ENCODE measurements at regions not wholly inside any gene's neighbourhood (a gene's known extent, or its start where the extent isn't known, plus 50 kb on each side); places are given as distances from the start of the nearest gene placed in this dataset.

GRCh38 chr5:101534491-101535110, 631.5 kb upstream of the ST8SIA4 start:
- Mint-ChIP-seq H3K27ac (no peak overlapping the region), H3K9me3 (no peaks in the 10 kb centered on the region; a peak in 1 of 5 replicates), H3K4me1 (peaks cover 4 to 10% of the 10 kb centered on the region in 2 experiments; a peak in 3 of 4 replicates), H3K27me3 (ENCODE audit: low read depth) (no peaks in the 10 kb centered on the region), H3K36me3 (ENCODE audit: insufficient read depth in 1 of 3, low read depth in 3 of 3) (no peaks in the 10 kb centered on the region; a peak in 1 of 7 replicates), H3K4me3 (no peak overlapping the region)
- no peak overlapping the region for H2BK15ac ChIP-seq (ENCODE audit: low read depth, low read length)
- no peak overlapping the region for H3K9ac ChIP-seq (ENCODE audit: extremely low read depth, insufficient read length, low read length)
- H4K91ac ChIP-seq (ENCODE audit: insufficient read length, low read depth, low read length) = no peak overlapping the region
- no peak overlapping the region for H3K56ac ChIP-seq (ENCODE audit: insufficient read length, low read depth, low read length)
- no peak overlapping the region for H3K23ac ChIP-seq (ENCODE audit: insufficient read length, low read depth, low read length)
- no peak overlapping the region for H2BK12ac ChIP-seq (ENCODE audit: insufficient read length, low read depth, low read length)
- DNase-seq = peak; percentile 30
- H3K14ac ChIP-seq (ENCODE audit: insufficient read depth, low read length) = no peak overlapping the region
- H3K4me1 ChIP-seq (ENCODE audit: insufficient read depth, low read length) = peaks cover 2% of the 10 kb centered on the region; the same call in 1 of the 2 replicates
- H3K27me3 ChIP-seq (ENCODE audit: insufficient read depth, low read length) = no peaks in the 10 kb centered on the region
- no peaks in the 10 kb centered on the region for H3K79me1 ChIP-seq (ENCODE audit: insufficient read depth, low read depth, low read length, poor library complexity, severe bottlenecking)
- H2BK20ac ChIP-seq (ENCODE audit: low read depth, low read length, poor library complexity, severe bottlenecking) = no peak overlapping the region
- H3K4ac ChIP-seq (ENCODE audit: low read depth, low read length) = no peak overlapping the region
- no peak overlapping the region for H3T11ph ChIP-seq (ENCODE audit: low read length)
- no CpG with 5 or more reads among the region's 6 CpGs for WGBS (ENCODE audit: extremely low coverage, insufficient read length, low lambda C conversion rate)
- no peak overlapping the region for H2AK5ac ChIP-seq (ENCODE audit: insufficient read length, low read length)
- no peak overlapping the region for H3K4me2 ChIP-seq (ENCODE audit: insufficient read depth, insufficient read length, low read length)
- no peak overlapping the region for H4K5ac ChIP-seq (ENCODE audit: insufficient read length, low read depth, low read length)
- H4K20me1 ChIP-seq (ENCODE audit: control insufficient read depth, insufficient read depth, insufficient read length) = no peaks in the 10 kb centered on the region
- no peak overlapping the region for H2BK120ac ChIP-seq (ENCODE audit: low read depth, low read length, poor library complexity, severe bottlenecking)
- H3K9me3 ChIP-seq (ENCODE audit: control insufficient read depth, low read depth, low read length) = no peaks in the 10 kb centered on the region
- no peaks in the 10 kb centered on the region for H3K79me2 ChIP-seq (ENCODE audit: insufficient read depth, low read length)
- H3K18ac ChIP-seq (ENCODE audit: insufficient read length, low read depth, low read length) = no peak overlapping the region
- no peak overlapping the region for H2BK5ac ChIP-seq (ENCODE audit: insufficient read length, low read length)
- TF ChIP-seq CTCF (conservative IDR thresholded peaks at IDR 0.05) = peak; percentile 55
- no peak overlapping the region for H4K8ac ChIP-seq (replicated peaks; ENCODE audit: insufficient read length, low read depth, low read length)
- H3K23me2 ChIP-seq (ENCODE audit: insufficient read length, low read depth, low read length, poor library complexity, severe bottlenecking) = no peaks in the 10 kb centered on the region
- H2AFZ ChIP-seq (ENCODE audit: low read length) = no peak overlapping the region
- H3K27ac ChIP-seq (ENCODE audit: insufficient read length, low read depth, low read length) = no peak overlapping the region

All from H9 (cell line).